Ecto neural progenitor cell (in vitro differentiated cells): ENCODE measurements at regions not wholly inside any gene's neighbourhood (a gene's known extent, or its start where the extent isn't known, plus 50 kb on each side); places are given as distances from the start of the nearest gene placed in this dataset.

Source experiments
- DNase-seq: peaks from one replicate; pipeline ENCODE4 v3.0.0-alpha.2; 2018; ENCODE audit warnings: low spot score

DNA sequence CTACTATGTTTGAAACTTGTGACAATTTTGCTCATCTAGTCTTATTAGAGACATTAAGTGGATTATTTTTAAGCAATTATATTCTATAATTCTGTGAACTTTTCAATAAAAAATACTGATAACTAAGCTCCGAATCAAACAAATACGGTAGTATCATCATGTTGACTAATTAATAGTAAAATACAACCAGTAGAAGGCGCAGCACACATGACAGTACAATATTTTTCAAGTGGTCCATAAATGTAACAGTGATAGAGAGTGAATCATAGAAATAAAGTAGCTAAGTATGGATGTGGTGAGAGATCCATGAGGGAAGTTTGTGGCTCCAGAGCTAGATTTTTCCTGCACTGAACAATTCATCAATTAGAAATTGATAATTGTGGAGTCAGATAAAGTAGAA, 666.2 kb downstream of the KCTD8 start:
- DNase-seq = no peak

DNA sequence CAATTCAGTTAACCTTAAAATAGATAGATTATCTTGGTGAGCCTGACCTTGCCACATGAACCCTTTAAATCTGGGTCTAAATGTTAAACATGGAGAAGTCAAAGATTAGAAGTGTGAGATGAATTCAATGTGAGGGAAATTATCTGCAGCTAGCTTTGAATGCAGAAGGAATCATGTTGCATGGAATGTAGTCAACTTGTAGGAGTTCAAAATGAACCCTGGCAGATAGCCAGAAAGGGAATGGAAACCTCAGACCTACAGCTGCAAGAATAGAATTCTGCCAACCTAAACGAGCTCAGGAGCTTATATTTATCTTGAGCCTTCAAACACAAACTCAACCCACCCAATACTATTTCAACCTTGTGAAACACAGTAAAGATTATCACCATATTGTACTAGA, 632.5 kb downstream of the KCTD8 start:
- no peak for DNase-seq

DNA sequence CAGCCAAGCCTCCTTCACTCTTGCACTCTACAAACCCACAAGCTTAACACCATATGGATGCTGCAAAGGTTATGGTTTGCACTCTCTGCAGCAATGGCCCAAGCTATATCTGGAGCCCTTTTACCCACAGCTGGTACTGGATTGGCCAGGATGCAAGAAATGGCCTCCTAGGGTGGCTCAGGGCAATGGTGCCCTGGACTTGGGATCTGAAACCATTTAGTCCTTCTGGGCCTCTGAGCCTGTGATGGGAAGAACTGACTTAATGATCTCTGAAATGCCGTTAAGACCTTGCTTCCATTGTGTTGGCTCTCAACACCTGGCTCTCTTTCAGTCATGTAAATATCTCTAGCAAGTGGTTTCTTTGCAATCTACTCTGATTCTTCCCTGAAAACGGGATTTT, 626.0 kb downstream of the KCTD8 start:
- DNase-seq = no peak

DNA sequence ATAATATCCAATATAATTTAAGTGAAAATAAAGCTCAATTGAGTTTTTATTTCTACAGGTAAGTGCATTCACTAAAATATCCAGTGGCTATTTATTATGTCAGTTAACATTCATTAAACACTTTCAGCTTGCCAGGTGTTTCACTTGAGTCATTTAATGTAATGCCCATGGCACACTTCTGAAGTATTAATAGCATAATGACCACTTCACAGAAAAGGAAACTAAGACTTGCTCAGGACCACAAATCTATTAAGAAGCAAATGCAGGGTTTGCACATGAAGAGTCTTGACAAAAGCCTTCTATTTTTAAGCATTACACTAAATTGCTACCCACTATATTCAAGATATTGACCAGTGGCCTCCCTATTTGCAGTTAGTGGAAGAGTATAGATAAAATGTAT, 612.7 kb downstream of the KCTD8 start:
- no peak for DNase-seq

DNA sequence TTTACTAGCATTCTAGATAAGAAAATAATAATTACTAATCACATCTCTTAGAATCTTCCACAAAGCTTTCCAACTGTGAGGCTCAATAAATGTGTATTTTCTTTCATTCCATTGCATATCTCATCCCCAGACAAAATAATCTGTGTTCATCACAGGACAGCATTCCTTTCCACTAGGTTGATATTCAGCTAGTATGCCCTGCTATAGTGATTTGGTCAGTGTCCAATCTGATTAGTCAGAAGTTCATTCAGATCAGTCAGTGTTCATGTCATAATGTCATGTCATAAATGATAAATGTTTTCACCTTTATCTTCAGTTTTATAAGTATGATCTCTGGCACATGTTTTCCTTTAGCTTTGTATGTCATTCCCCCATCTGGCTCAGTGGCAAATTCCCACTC, 611.4 kb downstream of the KCTD8 start:
- no peak for DNase-seq

DNA sequence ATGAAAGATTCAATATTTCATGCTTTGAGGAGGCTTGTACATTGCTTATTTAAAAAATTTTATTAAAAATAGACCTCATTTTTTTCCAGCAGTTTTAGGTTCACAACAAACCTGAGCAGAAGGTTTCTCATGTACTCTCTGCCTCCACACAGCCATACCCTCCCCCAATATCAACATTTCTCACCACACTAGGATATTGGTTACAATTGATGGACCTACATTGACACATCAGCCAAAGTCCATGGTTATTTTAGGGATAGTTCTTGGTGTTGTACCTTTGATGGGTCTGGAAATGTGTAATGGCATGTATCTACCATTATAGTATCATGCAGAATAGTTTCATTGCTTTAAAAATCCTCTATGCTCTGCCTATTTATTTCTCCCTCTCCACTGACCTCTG, 611.0 kb downstream of the KCTD8 start:
- no peak for DNase-seq

DNA sequence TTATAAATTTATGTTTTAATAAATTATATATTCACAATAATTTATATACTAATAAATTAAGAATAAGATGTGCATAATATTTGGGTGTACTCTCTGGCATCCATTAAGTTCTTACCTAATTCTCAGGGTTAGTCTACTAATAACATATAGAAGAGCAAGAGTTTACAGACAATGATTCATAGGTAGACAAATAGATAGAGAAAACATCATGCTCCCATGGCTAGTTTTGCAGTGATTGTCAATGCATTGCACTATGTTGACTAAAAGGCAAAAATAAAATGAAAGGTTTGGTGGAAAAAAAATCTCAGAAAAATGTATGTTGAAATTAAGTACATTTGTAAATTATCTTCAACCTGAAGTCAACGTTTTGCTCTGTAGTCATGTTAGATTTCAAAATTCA, 606.0 kb downstream of the KCTD8 start:
- no peak for DNase-seq

DNA sequence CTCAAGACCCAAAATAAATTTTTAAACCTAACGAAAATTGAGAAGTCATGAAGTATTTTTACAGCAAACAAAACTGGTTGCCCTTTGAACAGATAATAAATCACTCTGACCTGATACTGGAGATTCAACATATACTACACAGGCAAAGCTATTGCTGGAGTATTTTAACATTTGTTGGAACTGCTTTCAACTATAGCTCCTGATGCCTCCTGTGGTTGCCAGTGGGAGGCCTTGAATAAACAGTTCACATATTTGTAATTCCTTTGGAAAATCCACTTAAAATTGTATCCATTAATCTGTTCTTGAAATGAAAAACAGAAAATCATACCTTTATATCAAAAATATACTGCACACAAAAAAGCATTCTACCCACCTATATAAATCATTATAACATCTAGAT, 605.1 kb downstream of the KCTD8 start:
- DNase-seq = no peak

DNA sequence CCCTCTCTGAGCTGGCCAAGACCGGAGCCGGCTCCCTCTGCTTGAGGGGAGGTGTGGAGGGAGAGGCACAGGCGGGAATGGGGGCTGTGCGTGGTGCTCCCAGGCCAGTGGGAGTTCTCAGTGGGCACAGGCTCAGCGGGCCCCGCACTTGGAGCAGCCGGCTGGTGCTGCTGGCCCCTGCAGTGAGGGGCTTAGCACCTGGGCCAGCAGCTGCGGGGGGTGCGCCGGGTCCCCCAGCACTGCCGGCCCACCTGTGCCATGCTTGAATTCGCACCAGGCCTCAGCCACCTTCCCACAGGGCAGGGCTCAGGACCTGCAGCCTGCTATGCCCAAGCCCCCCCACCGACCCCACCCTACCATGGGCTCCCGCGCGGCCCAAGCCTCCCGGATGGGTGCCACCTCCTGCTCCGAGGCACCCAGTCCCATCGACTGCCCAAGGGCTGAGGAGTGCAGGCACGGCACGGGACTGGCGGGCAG, 602.5 kb downstream of the KCTD8 start:
- no peak for DNase-seq

DNA sequence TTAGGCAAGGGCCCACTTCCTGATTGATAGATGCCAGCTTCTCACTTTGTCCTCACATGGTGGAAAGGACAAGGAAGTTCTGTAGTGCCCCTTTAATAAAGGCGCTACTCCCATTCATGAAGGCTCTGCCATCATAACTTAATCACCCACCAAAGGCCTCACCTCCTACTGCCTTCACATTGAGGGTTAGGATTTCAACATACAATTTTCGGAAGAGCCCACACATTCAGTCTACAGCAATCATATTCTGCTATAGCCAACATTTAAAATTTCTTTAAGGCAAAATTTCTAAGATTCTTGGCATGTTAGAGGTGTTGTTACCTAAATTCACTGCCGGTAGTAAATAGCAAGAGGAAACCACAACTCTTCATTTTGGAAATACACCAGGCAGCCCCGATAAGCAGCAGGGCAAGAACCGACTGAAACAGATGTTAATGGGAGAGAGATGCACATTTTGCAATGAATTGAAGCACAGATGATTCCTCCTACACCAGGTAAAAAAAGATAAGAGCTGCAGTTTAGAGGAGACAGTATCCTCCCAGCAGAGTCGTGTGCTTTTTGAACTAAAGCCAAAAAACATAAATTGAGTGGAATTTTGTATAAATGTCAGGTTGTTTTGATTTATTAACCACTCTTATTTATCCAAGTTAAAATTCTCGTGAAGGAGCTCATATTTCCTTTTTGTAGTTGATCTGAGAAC, 594.9 kb downstream of the KCTD8 start:
- DNase-seq = no peak

DNA sequence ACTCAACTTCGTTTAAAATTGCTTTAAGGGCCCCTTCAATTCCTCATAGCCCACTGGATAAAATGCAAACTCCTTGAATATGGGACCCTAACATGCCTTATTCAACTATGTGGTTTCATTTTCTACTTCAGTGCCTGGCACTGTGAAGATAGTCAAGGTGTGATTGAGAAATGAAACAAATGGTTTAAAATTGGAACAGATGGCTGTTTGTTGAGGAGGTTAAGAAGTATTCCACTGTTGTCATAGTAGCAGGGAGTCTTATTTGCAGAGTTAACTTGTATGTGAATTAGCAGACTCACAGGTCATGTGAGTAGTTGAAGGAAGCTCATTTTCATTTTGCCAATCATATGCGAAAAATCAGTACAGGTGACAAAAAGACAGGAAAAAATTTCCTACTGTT, 593.3 kb downstream of the KCTD8 start:
- DNase-seq = no peak

DNA sequence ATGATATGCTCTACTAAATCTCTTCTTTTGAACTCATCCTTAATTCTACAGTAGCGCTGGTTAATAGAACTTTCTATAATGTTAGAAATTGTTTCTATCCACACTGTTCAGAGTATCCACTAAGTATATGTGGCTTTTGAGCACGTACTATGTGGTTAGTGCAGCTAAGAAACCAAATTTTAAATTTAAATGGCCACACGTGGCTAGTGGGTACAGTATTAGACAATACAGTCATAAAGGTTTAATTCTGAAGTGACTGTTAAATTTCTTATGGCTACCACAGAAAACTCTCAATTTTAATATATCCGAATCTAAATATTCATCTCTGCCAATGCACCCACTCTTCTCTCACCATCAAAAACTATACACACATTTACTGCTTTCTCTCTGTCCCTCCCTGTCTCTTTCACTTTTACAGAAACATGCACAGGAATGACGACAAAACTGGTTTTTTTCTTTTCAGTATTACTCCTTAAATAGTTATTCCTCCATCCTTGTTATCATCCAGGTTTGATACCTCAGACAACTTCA, 583.9 kb downstream of the KCTD8 start:
- DNase-seq = no peak

DNA sequence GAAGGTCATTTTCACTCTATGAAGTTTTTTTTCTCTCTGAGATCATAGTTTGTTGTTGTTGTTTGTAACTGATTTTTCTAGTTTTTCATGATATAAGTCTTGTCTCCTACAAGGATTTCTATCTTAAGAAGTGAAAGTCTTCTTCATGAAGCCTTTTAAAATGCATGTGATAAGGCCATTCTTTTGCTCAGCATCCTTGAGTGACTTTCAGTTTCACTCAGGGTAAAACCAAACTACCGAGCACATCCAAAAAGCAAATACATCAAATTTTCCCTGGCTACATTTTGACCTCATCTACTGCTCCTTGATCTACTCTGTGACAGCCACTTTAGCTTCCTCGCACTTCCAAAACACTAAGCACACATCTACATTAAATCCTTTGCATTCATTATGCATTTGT, 580.7 kb downstream of the KCTD8 start:
- DNase-seq = no peak

DNA sequence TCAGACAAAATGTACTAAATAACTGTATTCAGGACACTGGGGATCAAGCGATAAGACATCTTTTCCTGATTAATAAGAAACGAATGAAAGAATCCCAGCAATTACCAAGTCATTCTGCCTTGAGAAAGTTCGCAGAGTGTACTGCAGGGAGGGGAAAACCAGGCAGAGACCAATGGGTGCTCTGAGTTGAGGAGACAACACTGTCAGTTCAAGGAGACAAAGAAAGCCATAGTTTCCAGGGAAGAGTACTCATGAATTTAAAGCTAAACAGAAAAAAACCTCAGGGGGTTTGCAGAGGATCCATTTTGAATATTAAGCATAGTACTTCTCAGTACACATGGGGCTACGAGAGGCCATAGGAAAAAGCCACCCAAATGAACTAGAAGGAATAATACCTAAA, 573.0 kb downstream of the KCTD8 start:
- no peak for DNase-seq

DNA sequence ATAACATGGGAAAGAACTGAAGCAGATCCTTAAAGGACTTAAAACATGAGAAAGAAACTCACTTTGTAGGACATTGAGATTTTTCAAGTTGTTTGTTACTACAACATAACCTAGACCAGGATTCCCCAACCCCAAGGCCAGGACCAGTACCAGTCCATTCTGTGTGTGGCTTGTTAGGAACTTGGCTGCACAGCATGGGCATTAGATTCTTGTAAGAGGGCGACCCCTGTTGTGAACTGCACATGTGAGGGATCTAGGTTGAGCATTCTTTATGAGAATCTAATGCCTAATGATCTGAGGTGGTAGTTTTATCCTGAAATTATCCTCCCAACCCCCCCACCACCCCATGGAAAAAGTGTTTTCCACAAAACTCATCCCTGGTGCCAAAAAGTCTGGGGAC, 566.1 kb downstream of the KCTD8 start:
- no peak for DNase-seq

DNA sequence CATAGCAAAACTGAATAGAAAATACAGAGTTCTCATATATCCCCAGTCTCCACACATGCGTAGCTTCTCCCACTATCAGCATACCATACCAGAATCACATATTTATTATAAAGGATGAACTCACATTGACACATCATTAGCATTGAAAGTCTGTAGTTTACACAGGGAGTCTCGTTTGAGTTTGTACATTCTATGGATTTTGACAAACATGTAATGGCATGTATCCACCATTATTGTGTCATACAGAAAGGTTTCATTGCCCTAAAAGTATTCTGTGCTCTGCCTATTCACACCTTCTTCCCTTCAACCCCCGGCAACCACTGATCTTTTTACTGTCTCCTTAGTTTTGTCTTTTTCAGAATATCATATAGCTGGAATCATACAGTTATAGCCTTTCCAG, 562.4 kb downstream of the KCTD8 start:
- no peak for DNase-seq

DNA sequence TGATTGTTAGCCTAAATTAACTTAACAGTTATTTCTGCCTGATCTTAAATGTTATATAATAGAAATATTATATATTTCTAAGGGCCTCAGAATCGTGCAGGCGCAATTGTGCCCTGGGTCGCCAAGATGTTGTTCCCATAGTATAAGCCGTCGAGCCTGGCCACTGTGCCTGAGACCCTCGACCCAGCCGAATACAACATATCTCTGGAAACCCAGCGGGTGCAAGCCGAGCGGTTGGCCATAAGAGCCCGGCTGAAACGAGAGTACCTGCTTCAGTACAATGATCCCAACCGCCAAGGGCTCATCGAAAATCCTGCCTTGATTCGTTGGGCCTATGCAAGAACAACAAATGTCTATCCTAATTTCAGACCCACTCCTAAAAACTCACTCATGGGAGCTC, 549.8 kb downstream of the KCTD8 start:
- no peak for DNase-seq

DNA sequence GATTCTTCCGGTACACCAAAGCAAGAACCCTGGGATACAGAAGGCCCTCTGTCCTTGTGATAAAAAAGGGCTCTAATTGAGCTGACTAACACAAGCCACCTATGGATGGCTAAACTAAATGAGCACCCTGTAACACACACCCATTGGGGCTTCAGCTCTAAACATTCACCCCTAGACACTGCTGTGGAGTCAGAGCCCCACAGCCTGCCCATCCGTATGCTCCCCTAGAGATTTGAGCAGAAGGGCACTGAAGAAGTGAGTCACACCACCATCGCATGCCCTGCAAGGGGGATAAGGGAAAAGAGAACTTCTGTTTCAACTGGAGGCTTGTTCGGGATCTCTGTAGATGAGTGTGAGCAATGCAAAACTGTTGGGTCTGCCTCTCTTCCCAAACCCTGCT, 545.2 kb downstream of the KCTD8 start:
- DNase-seq = no peak

DNA sequence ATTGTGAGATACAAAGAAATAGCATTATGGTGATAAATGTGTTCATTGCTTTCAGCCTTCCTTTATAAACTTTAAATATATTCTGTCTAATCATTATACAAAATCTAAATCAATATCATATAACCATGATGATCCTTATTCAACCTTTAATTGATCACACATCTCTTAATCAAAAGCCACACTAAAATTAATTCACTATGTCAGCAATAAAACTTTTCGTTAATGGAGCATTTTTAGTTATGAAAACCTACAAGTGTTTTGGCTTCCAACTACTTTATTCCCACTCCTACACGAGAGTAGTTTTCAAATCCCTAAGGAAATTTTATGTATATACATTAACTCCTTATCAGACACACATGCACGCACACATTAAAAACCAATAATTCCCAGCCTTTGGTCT, 530.2 kb downstream of the KCTD8 start:
- DNase-seq = no peak

DNA sequence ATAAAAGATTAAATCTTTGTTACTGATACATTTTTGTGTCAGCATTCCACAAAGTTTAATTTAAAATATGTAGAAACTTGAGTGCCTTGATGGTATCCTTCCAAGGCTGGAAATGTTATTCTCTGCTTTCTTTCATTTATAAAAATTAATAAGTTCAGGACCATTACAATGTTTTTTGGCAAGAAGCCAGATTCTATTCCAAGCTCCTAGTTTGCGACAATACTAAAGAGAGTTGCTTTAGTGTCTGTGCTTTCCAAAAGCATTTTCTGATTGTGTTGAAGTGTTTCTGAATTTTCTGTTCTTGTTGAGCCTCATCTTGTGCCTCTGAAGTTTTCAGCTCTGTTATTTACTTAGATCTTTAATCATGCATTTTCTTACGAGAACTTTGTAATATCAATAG, 516.2 kb downstream of the KCTD8 start:
- no peak for DNase-seq

DNA sequence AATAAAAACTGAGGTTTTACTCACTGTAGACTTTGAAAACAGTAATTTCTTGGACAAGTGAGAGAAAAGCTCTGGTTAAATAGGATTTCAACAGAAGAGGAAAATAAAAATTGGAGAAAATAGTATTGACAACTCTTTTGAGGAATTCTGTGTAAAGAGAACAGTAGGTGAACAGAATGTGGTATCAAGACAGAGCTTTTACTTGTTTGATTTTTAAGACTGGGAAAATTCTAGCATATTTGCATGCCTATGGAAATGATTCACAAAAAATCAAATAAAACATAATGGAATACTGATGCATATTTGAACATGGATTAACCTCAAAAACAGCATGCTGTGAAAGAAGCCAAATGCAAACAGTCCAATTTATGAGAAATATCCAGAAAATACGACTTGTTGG, 504.6 kb downstream of the KCTD8 start:
- no peak for DNase-seq

DNA sequence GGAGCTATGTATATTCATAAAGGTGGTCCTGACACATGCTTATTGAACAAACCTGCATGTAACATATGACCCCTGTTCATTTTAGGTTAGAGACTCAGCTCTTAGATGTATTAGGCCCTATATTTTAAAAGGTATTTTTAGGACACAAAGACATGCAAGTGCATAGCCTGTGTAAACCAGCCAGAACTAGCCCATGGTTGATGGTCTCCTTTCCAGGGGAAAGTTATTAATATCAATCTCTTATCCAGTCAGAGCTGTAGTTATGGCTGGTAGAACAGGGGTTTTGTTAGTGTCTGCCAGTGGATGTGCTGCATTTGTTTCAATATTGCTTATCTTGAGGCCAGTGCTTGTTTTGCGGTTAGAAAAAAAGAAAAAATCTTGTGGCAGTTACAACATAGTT, 488.6 kb downstream of the KCTD8 start:
- DNase-seq = no peak

DNA sequence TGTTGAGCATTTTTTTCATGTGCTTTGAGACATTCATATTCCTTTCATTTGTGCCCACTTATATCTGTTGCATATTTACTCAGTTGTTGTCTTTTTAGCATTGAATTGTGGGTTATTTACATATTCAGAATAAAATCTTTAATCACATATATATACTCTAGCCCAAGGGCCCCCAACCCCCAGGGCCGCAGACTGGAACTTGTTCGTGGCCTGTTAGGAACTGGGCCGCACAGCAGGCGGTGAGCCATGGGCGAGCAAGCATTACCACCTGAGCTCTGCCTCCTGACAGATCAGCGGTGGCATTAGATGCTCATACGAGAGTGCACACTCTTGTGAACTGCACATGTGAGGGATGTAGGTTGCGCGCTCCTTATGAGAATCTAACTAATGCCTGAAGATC, 480.6 kb downstream of the KCTD8 start:
- DNase-seq = no peak

DNA sequence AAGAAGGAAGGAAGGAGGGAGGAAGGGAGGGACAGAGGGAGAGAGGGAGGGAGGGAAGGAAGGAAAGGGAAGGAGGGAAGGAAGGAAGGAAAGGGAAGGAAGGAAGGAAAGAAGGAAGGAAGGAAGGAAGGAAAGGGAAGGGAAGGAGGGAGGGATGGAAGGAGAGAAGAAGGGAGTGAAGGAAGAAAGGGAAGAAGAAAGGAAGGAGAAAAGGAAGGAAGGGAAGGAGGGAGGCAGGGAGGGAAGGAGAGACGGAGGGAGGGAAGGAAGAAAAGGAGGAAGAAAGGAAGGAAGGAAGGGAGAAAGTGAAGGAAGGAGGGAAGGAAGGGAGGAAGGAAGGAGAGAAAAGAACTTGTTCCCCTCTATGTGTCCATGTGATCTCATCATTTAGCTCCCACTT, 465.0 kb downstream of the KCTD8 start:
- no peak for DNase-seq
